Cardiac fibroblast (primary cell): ENCODE measurements at regions not wholly inside any gene's neighbourhood (a gene's known extent, or its start where the extent isn't known, plus 50 kb on each side); places are given as distances from the start of the nearest gene placed in this dataset.

Experiments
- DNase-seq, 2 donors: peaks; one replicate each; pipeline versions ENCODE4 v3.0.0 to v3.0.0-alpha.2; 2010; ENCODE audit warnings: low read depth in 2 of 2
- H3K4me3 ChIP-seq, 2 donors: replicated peaks in 1 of 2; 1 replicate in 1 of 2; 2 replicates in 1 of 2; pipeline ENCODE4 v1.5.1; 2011; ENCODE audit warnings: low read depth in 2 of 2, low read length in 2 of 2, mild to moderate bottlenecking in 2 of 2, moderate library complexity in 1 of 2
- CTCF ChIP-seq: IDR thresholded peaks from one replicate; pipeline ENCODE4 v1.5.1; 2011; ENCODE audit warnings: low read depth, mild to moderate bottlenecking, low read length, inconsistent platforms

- H3K4me3 ChIP-seq = no peak overlapping the region
- no peak for TF ChIP-seq CTCF
- DNase-seq = no peak
Observed at GRCh38 chr20:60327971-60328660, 369.9 kb downstream of the CDH26 start.

- no peak for DNase-seq
- no peak overlapping the region for H3K4me3 ChIP-seq
- no peak for TF ChIP-seq CTCF
Observed at GRCh38 chr20:60330461-60330860, 372.2 kb downstream of the CDH26 start.

GRCh38 chr20:60331688-60332300 is 373.6 kb downstream of the CDH26 start:
- H3K4me3 ChIP-seq = no peak overlapping the region
- TF ChIP-seq CTCF = no peak
- DNase-seq = no peak

GRCh38 chr20:60332523-60332922 is 374.3 kb downstream of the CDH26 start:
- no peak for DNase-seq
- no peak overlapping the region for H3K4me3 ChIP-seq
- TF ChIP-seq CTCF = no peak

- no peak overlapping the region for H3K4me3 ChIP-seq
- TF ChIP-seq CTCF = no peak
- DNase-seq = no peak
Observed at GRCh38 chr20:60334911-60335310, 376.7 kb downstream of the CDH26 start.

- no peak for DNase-seq
- no peak overlapping the region for H3K4me3 ChIP-seq
- no peak for TF ChIP-seq CTCF
Observed at GRCh38 chr20:60338556-60338955, 380.3 kb downstream of the CDH26 start.
